IPS-NIHi7 (cell line): ENCODE measurements at regions not wholly inside any gene's neighbourhood (a gene's known extent, or its start where the extent isn't known, plus 50 kb on each side); places are given as distances from the start of the nearest gene placed in this dataset.
A peak's percentile ranks its signal among the peaks of the same experiment; 100 is the strongest.

ENCODE experiments used
- DNase-seq: peaks from one replicate; pipeline ENCODE4 v3.0.0; 2012; ENCODE audit warnings: mixed read lengths; ENCODE audit errors: extremely low spot score

- DNase-seq, result no peak
Observed at GRCh38 chr11:127506126-127506525, 505.6 kb upstream of the KIRREL3 start.

DNA sequence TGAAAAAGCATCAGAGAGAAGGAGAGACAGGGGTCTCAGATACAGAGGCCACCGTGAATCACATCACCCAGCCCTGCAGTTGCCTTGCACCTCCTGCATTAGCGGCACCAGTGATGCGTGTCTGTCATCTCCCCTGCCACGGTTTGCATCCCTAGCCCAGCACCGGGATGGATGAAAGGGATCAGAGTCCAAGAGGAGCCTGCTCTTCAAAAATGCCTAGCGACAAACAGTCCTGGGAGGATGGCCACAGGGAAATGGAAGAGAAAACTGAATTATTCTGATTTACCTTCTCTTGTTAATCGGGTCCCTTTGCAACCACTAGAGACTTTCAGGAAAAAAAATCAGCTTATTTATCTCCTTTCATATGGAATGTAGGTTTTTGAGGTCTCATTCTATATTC, 495.6 kb upstream of the KIRREL3 start:
- no peak for DNase-seq

DNA sequence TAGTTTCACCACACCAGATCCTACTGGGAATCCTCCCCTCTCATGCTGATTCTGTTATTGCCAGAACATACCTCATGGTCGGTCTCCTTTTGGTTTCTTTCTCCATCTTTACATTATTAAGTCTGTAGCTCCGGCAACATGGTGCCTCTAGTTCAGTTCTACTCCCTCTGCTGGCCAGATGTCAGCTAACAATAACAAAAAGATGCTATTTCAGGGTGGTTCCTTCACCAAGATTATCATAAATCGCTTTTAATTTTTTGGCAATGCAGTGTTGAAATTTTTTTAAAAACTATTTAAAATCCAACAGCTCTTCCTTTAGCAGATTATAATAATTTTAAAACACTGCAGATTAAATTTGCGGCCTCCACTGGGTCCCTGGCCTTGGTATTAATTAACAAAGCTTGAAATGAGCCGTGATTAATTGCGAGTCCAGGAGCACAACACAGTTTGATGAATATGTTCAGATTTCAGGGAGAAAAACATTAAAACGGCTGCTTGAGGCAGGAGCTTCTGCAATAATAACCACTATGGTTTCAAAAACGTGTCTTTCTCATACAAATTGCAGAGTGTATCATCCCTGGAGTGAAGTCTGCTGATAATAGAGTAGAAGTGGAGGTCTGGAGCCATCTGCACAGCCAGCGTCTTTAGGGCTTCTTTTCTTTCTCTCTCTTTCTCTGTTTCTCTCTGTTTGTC, 492.9 kb upstream of the KIRREL3 start:
- peak; percentile 31 for DNase-seq

DNA sequence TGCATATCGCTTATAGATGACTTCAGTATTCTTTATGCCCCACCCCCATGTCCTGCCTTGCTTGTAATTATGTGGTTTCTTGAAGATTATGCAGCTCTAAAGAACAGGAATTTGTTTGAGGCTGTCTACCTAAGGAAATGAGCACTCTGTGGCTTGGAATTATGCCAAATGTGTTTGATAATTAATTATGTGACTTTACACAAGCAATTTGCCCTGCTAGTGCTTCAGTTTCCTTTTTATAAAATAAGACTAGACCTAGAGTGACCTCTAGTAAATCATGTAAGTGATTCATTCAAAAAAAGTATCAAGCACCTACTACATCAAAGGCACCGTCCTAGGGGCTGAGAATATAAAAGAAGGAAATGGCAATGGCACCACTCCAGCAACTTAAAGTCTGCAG, 491.5 kb upstream of the KIRREL3 start:
- no peak for DNase-seq

- DNase-seq, result no peak
Observed at GRCh38 chr11:127491589-127491988, 491.0 kb upstream of the KIRREL3 start.

- DNase-seq, result no peak
Observed at GRCh38 chr11:127490896-127491295, 490.3 kb upstream of the KIRREL3 start.

- DNase-seq, result no peak
Observed at GRCh38 chr11:127485541-127485940, 485.0 kb upstream of the KIRREL3 start.

GRCh38 chr11:127481391-127481790, 480.8 kb upstream of the KIRREL3 start:
- no peak for DNase-seq

GRCh38 chr11:127478826-127479225, 478.3 kb upstream of the KIRREL3 start:
- DNase-seq, result no peak

- DNase-seq, result no peak
Observed at GRCh38 chr11:127474766-127475165, 474.2 kb upstream of the KIRREL3 start.

DNA sequence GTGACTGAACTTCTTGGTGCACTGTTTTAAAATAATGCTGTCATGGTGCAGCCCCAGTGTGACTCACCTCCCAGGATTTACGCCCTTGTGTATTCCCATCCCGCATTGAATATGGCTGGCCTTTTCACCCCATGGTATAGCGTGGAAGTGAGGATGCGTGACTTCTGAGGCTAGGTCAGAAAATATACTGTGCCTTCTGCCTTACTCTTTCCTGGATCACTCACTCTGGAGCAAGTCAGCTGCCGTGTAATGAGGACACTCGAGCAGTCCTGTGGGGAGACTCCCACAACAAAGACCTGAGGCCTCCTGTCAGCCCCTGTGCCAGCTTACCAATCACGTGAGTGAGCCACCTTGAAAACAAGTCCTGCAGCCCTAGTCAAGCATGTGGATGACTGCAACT, 471.9 kb upstream of the KIRREL3 start:
- DNase-seq, result no peak

GRCh38 chr11:127471662-127472061, 471.1 kb upstream of the KIRREL3 start:
- DNase-seq, result no peak

DNA sequence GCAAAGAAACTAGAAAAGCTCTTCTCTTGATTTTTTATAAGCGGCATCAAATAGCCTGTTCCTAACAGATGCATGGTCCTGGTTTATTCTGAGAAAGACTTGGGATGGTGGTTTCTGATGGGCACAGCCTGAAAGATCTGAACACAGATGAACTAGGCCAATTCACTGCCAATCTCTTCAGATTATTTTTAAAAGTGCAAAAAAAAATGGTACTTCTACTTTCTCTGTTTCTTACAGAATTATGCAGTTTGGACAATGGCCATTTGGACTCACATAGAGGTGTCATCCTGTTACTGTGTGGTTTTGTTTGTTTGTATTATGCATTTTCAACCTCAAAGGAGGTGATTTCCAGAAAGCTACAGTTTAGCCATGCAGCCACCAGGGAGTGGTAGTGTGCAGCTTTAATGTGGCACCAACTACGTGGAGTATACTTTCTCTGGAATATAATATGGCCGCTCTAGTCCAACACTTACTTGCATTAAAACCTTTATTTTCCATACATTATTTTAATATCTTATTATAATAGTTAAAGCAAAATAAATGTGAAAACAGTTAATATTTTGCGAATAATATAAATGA, 469.8 kb upstream of the KIRREL3 start:
- peak; percentile 36 for DNase-seq

GRCh38 chr11:127464325-127464724, 463.8 kb upstream of the KIRREL3 start:
- DNase-seq, result no peak

DNA sequence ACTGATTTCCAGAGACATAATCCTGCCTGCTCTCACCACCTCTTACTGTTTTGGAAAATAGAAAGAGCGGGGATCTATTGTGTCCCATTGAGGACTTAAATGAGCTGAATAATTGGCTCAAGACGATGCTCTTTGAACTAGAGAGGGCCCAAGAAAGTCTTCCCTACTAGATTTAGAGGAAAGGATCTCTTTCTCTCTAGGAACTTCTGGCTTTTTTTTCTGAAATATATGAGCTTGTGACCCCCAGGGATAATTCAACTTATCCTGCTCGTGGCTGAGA, 461.4 kb upstream of the KIRREL3 start:
- no peak for DNase-seq

GRCh38 chr11:127461241-127462064, 460.9 kb upstream of the KIRREL3 start:
- no peak for DNase-seq

- no peak for DNase-seq
Observed at GRCh38 chr11:127458561-127458960, 458.0 kb upstream of the KIRREL3 start.

DNA sequence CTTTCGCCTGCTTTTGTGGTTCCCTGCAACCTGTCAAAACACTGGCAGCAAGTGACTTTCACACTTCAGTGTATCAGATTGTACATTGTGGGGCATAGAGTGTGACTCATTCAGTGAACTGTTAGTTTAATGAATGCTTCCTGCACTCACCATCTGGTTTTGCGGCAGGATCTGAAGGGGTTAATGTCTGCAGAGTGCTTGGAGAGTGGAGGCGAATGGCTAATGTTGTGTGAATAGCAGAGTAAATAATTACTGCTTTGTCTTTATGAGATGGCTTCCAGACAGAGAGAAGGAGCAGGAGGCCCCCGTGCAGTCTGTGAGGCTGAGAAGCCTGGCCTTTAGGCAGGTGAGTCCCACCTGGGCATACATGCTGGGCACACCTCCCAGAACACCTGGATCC, 454.3 kb upstream of the KIRREL3 start:
- peak; percentile 19 for DNase-seq

- no peak for DNase-seq
Observed at GRCh38 chr11:127452533-127452932, 452.0 kb upstream of the KIRREL3 start.

DNA sequence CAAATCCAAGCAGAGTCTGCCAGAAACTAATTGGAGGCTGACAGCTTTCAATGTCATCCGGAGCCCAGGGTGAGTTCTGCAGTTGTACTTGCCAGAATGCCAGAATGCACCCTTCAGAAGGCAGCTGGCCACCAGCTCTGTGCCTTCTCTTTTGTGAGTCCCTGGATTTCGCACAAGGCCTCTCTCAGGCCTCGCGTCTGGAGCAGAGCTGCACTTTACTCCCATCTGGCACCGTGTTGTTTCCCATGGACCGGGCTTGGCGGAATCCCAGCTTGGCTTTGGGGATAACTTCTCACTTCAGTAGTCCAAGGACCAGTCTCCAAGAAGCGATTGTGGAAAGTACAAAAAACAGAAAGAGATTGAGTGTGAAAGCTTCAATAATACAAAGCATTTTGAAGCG, 451.3 kb upstream of the KIRREL3 start:
- no peak for DNase-seq

- no peak for DNase-seq
Observed at GRCh38 chr11:127448101-127448500, 447.5 kb upstream of the KIRREL3 start.

- DNase-seq, result no peak
Observed at GRCh38 chr11:127445476-127445875, 444.9 kb upstream of the KIRREL3 start.

GRCh38 chr11:127443297-127443696, 442.7 kb upstream of the KIRREL3 start:
- DNase-seq, result no peak
